HL-60 (cell line): ENCODE measurements at regions not wholly inside any gene's neighbourhood (a gene's known extent, or its start where the extent isn't known, plus 50 kb on each side); places are given as distances from the start of the nearest gene placed in this dataset.

Source experiments
- DNase-seq, 2 experiments: peaks; one replicate each; pipeline ENCODE4 v3.0.0-alpha.2; 2010 to 2020; ENCODE audit warnings: low read depth in 1 of 2, low spot score in 1 of 2
- H3K27ac ChIP-seq: fragments of 250-450 bp; sonication (Bioruptor Pico); replicated peaks from 2 replicates; pipeline ENCODE4 v1.5.1; 2020; ENCODE audit warnings: mild to moderate bottlenecking, moderate library complexity
- H3K27me3 ChIP-seq: fragments of 250-450 bp; sonication (Bioruptor Pico); 2 replicates; pipeline ENCODE4 v1.5.1; 2021; ENCODE audit warnings: mild to moderate bottlenecking, moderate library complexity; ENCODE audit not compliant: insufficient read depth, poor library complexity, severe bottlenecking
- H3K4me3 ChIP-seq: replicated peaks from 2 replicates; pipeline ENCODE4 v1.5.1; 2011; ENCODE audit warnings: mild to moderate bottlenecking, control low read depth, low read length; ENCODE audit not compliant: insufficient read depth
- CTCF ChIP-seq: IDR thresholded peaks from one replicate; pipeline ENCODE4 v1.5.1; 2011; ENCODE audit warnings: low read length, control low read depth, inconsistent platforms; ENCODE audit not compliant: insufficient read depth
- GABPA ChIP-seq: IDR thresholded peaks from 2 replicates; pipeline ENCODE4 v1.6.1; 2012; ENCODE audit warnings: low read depth
- POLR2AphosphoS5 ChIP-seq: IDR thresholded peaks from 2 replicates; pipeline ENCODE4 v1.6.1; 2012; ENCODE audit warnings: low read depth
- REST ChIP-seq: IDR thresholded peaks from 2 replicates; pipeline ENCODE4 v1.6.1; 2012; ENCODE audit warnings: low read depth; ENCODE audit not compliant: insufficient replicate concordance
- SPI1 ChIP-seq: IDR thresholded peaks from 2 replicates; pipeline ENCODE4 v1.6.1; 2012; ENCODE audit warnings: low read depth, mild to moderate bottlenecking, borderline replicate concordance

- Histone ChIP-seq H3K27me3 (no peaks in the 10 kb centered on the region), H3K4me3 (no peak overlapping the region), H3K27ac (no peak overlapping the region)
- no peak for DNase-seq
- TF ChIP-seq CTCF (no peak), GABPA (no peak), SPI1 (no peak), REST (no peak), POLR2AphosphoS5 (no peak)
Measured at GRCh38 chrX:5644776-5645175, 583.9 kb downstream of the NLGN4X start.

GRCh38 chrX:5640071-5640470 lies 588.6 kb downstream of the NLGN4X start:
- TF ChIP-seq GABPA (no peak), REST (no peak), CTCF (no peak), SPI1 (no peak), POLR2AphosphoS5 (no peak)
- H3K4me3 ChIP-seq: no peak overlapping the region
- DNase-seq: no peak
- H3K27ac ChIP-seq: no peak overlapping the region
- H3K27me3 ChIP-seq: no peaks in the 10 kb centered on the region

- Histone ChIP-seq H3K4me3 (no peak overlapping the region), H3K27ac (no peak overlapping the region), H3K27me3 (no peaks in the 10 kb centered on the region)
- DNase-seq: no peak
- no peak for TF ChIP-seq SPI1
- no peak for TF ChIP-seq POLR2AphosphoS5
- no peak for TF ChIP-seq REST
- TF ChIP-seq GABPA: no peak
- no peak for TF ChIP-seq CTCF
Measured at GRCh38 chrX:5638572-5638971, 590.1 kb downstream of the NLGN4X start.
